ENCODE measurements at regions not wholly inside any gene's neighbourhood (a gene's known extent, or its start where the extent isn't known, plus 50 kb on each side); places are given as distances from the start of the nearest gene placed in this dataset.

DNA sequence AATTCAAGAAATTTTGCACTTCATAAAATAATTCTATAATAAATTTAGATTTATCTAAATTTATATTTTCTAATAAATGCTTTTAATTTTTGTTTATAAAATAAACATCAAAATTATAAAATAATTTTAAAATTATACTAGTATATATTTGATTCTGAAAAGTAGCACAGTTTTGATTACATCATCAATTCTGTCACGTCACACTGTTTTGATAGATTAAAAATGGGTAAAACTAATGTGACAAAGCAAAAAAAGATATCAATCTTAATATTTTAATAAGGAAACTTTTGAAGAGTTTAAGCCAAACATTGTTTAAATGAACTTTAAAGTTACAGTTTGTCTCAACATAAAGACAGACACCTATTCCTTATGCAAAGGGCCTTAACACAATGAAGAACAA lies 1001.8 kb downstream of the KCNT2 start:
- no peak for TF ChIP-seq ZNF70 (CRISPR knock-in tag; IDR thresholded peaks at IDR 0.05)
- TF ChIP-seq CSDC2 (CRISPR knock-in tag; IDR thresholded peaks at IDR 0.05): no peak
- TF ChIP-seq TOX (CRISPR knock-in tag; IDR thresholded peaks at IDR 0.05; ENCODE audit: borderline replicate concordance): no peak
- no peak for TF ChIP-seq ZFP3 (CRISPR knock-in tag; IDR thresholded peaks at IDR 0.05)
- TF ChIP-seq OSR1 (CRISPR knock-in tag; IDR thresholded peaks at IDR 0.05): no peak
- TF ChIP-seq, protein P1, sequence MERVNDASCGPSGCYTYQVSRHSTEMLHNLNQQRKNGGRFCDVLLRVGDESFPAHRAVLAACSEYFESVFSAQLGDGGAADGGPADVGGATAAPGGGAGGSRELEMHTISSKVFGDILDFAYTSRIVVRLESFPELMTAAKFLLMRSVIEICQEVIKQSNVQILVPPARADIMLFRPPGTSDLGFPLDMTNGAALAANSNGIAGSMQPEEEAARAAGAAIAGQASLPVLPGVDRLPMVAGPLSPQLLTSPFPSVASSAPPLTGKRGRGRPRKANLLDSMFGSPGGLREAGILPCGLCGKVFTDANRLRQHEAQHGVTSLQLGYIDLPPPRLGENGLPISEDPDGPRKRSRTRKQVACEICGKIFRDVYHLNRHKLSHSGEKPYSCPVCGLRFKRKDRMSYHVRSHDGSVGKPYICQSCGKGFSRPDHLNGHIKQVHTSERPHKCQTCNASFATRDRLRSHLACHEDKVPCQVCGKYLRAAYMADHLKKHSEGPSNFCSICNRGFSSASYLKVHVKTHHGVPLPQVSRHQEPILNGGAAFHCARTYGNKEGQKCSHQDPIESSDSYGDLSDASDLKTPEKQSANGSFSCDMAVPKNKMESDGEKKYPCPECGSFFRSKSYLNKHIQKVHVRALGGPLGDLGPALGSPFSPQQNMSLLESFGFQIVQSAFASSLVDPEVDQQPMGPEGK (CRISPR knock-in tag; IDR thresholded peaks at IDR 0.05; ENCODE audit: borderline replicate concordance): no peak
